ENCODE measurements at regions not wholly inside any gene's neighbourhood (a gene's known extent, or its start where the extent isn't known, plus 50 kb on each side); places are given as distances from the start of the nearest gene placed in this dataset.
"Not testable (repeated sequence)": the region's sequence is repeated elsewhere in the genome, so short reads cannot be mapped to it uniquely, and the experiment has no call there.

- DNase-seq: no peak
Observed at GRCh38 chr7:131027287-131027773, 293.3 kb upstream of the KLF14 start.

GRCh38 chr7:131028295-131028694 lies 294.3 kb upstream of the KLF14 start:
- DNase-seq: no peak

GRCh38 chr7:131029002-131029401 lies 295.0 kb upstream of the KLF14 start:
- no peak for DNase-seq

- no peak for DNase-seq
Observed at GRCh38 chr7:131031099-131031868, 296.4 kb upstream of the MKLN1 start.

GRCh38 chr7:131032786-131033185 lies 294.9 kb upstream of the MKLN1 start:
- DNase-seq: no peak

- no peak for DNase-seq
Observed at GRCh38 chr7:131034166-131034881, 293.4 kb upstream of the MKLN1 start.

- no peak for DNase-seq
Observed at GRCh38 chr7:131035088-131035770, 292.4 kb upstream of the MKLN1 start.

GRCh38 chr7:131038153-131038552 lies 289.5 kb upstream of the MKLN1 start:
- no peak for DNase-seq

GRCh38 chr7:131039355-131039762 lies 288.3 kb upstream of the MKLN1 start:
- DNase-seq: no peak

- no peak for DNase-seq
Observed at GRCh38 chr7:131039836-131040235, 287.8 kb upstream of the MKLN1 start.

GRCh38 chr7:131040467-131040932 lies 287.2 kb upstream of the MKLN1 start:
- peak; percentile 23 for DNase-seq

- DNase-seq: not testable (repeated sequence)
Observed at GRCh38 chr7:131041012-131041695, 286.5 kb upstream of the MKLN1 start.

- DNase-seq: no peak
Observed at GRCh38 chr7:131042269-131043160, 285.2 kb upstream of the MKLN1 start.

GRCh38 chr7:131045526-131045925 lies 282.1 kb upstream of the MKLN1 start:
- DNase-seq: no peak

GRCh38 chr7:131046246-131046645 lies 281.4 kb upstream of the MKLN1 start:
- DNase-seq: no peak

- no peak for DNase-seq
Observed at GRCh38 chr7:131047651-131048304, 279.9 kb upstream of the MKLN1 start.

GRCh38 chr7:131051304-131051703 lies 276.4 kb upstream of the MKLN1 start:
- DNase-seq: no peak

- DNase-seq: no peak
Observed at GRCh38 chr7:131052285-131052904, 275.3 kb upstream of the MKLN1 start.

- DNase-seq: no peak
Observed at GRCh38 chr7:131056007-131056406, 271.7 kb upstream of the MKLN1 start.

GRCh38 chr7:131057015-131057793 lies 270.5 kb upstream of the MKLN1 start:
- DNase-seq: no peak
